Kidney (tissue), 13 donors: ENCODE measurements at regions not wholly inside any gene's neighbourhood (a gene's known extent, or its start where the extent isn't known, plus 50 kb on each side); places are given as distances from the start of the nearest gene placed in this dataset.
"Not testable (repeated sequence)": the region's sequence is repeated elsewhere in the genome, so short reads cannot be mapped to it uniquely, and the experiment has no call there.

Source experiments
- DNase-seq, 5 donors: peaks; one replicate each; pipeline ENCODE4 v3.0.0-alpha.2; 2013 to 2020
- FAIRE-seq: peaks from 2 replicates; lab custom pipeline; 2012; peaks lifted over from hg19 to GRCh38; lab: Jason Lieb, UNC
- H3K27ac ChIP-seq, 2 donors: one replicate each; pipeline ENCODE4 v1.7.0; 2013; ENCODE audit warnings: low read depth in 2 of 2, low read length in 2 of 2, inconsistent platforms in 1 of 2
- H3K27me3 ChIP-seq: one replicate; pipeline ENCODE4 v1.7.1; 2013; ENCODE audit warnings: low read length, inconsistent platforms; ENCODE audit not compliant: control insufficient read depth, insufficient read depth
- H3K36me3 ChIP-seq, 3 donors: one replicate each; pipeline versions ENCODE4 v1.7.0 to v1.7.1; 2013; ENCODE audit warnings: low read length in 3 of 3, control low read depth in 1 of 3, inconsistent platforms in 1 of 3; ENCODE audit not compliant: insufficient read depth in 3 of 3, control insufficient read depth in 2 of 3
- H3K4me1 ChIP-seq, 3 donors: one replicate each; pipeline versions ENCODE4 v1.7.0 to v1.7.1; 2013; ENCODE audit warnings: low read length in 3 of 3, inconsistent platforms in 1 of 3, low read depth in 1 of 3; ENCODE audit not compliant: control insufficient read depth in 2 of 3, insufficient read depth in 2 of 3
- H3K4me3 ChIP-seq, 3 donors: one replicate each; pipeline versions ENCODE4 v1.7.0 to v1.8.1; 2013; ENCODE audit warnings: low read length in 3 of 3, control low read depth in 1 of 3, inconsistent platforms in 1 of 3
- H3K9ac ChIP-seq, 3 donors: one replicate each; pipeline versions ENCODE4 v1.7.0 to v1.7.1; 2013; ENCODE audit warnings: low read length in 3 of 3, control low read depth in 1 of 3, inconsistent platforms in 1 of 3
- H3K9me3 ChIP-seq, 3 donors: one replicate each; pipeline versions ENCODE4 v1.7.0 to v1.7.1; 2013; ENCODE audit warnings: low read length in 3 of 3, control low read depth in 1 of 3, inconsistent platforms in 1 of 3; ENCODE audit not compliant: control insufficient read depth in 2 of 3, insufficient read depth in 1 of 3
- CTCF ChIP-seq: IDR thresholded peaks from 3 replicates; pipeline ENCODE4 v1.5.1; 2012; ENCODE audit warnings: mild to moderate bottlenecking, moderate library complexity, borderline replicate concordance; ENCODE audit not compliant: insufficient read depth; ENCODE audit errors: extremely low read depth
- intact Hi-C: fragments of 100-400 bp; cut with DNase I; formaldehyde crosslinking; loops from one replicate; pipeline ENCODE4 v1.11.1; 2022
- donor health status: control.
- donor health status: control.
- donor health status: control.
- donor health status: control.
- donor health status: control.
- donor health status: DM: yes; HTN: yes; CAD: no.
- donor health status: Normal renal cell carcinoma (clear cell type).

- no peak for TF ChIP-seq CTCF
- intact Hi-C loops, result no loop called here
- Histone ChIP-seq H3K27me3 (no peaks in the 10 kb centered on the region), H3K9me3 (no peaks in the 10 kb centered on the region), H3K9ac (no peak overlapping the region), H3K27ac (no peak overlapping the region), H3K36me3 (no peaks in the 10 kb centered on the region), H3K4me3 (no peak overlapping the region), H3K4me1 (no peaks in the 10 kb centered on the region)
- FAIRE-seq, result no peak
- DNase-seq, result no peak
Measured at GRCh38 chr11:114956566-114956965, 278.2 kb downstream of the NXPE2 start.

DNA sequence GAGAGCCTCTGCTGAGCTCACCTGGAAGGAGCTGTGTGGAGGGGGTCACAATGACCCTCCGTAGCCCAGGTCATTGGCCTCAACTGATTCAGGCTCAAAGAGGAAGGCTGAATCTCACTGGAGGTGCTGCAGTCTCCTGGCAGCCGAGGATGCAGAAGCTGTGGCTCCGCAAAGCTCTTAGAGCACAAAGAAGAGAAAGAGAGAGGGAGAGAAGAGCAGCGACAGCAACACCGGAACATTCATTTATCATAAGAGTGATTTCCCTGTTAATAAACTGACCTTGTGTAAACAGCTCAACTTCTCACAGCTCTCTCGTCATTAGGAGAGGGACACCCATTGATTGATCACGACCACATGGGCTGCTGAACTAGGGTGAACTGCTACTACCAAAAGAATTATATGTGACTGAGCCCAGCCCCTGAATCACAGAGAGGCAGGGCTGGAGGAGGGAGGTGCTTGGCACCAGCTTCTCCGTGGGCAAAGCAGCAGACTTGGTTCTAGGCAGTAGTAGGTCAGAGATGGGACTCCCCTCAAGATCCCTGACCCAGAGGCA is 281.7 kb downstream of the NXPE2 start:
- FAIRE-seq, result no peak
- Histone ChIP-seq H3K9me3 (no peaks in the 10 kb centered on the region), H3K36me3 (no peaks in the 10 kb centered on the region), H3K9ac (no peak overlapping the region), H3K27me3 (no peaks in the 10 kb centered on the region), H3K4me1 (no peaks in the 10 kb centered on the region), H3K4me3 (no peak overlapping the region), H3K27ac (no peak overlapping the region)
- no peak for TF ChIP-seq CTCF
- DNase-seq, result no peak
- intact Hi-C loops, result no loop called here

DNA sequence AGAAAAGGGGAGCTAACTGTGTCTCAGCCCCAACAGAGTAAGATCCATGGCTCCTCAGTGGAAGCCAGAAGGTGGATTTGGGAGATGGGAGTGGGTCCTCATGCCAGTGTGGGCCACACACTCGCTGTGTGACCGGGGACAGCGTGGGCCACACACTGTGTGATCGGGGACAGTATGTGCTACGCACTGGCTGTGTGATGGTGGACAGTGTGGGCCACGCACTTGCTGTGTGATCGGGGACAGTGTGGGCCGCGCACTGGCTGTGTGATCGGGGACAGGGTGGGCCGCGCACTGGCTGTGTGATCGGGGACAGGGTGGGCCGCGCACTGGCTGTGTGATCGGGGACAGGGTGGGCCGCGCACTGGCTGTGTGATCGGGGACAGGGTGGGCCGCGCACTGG is 282.5 kb downstream of the NXPE2 start:
- H3K9ac ChIP-seq, H3K4me1 ChIP-seq, FAIRE-seq, H3K4me3 ChIP-seq, H3K27ac ChIP-seq, H3K27me3 ChIP-seq, H3K36me3 ChIP-seq, intact Hi-C loops, H3K9me3 ChIP-seq, DNase-seq: not testable (repeated sequence)

GRCh38 chr11:114964676-114965214 is 286.4 kb downstream of the NXPE2 start:
- no peak for FAIRE-seq

More at GRCh38 chr11:114964676-114965214, 286.4 kb downstream of the NXPE2 start:
- Histone ChIP-seq H3K9ac (no peak overlapping the region), H3K27me3 (no peaks in the 10 kb centered on the region), H3K4me3 (no peak overlapping the region), H3K4me1 (peaks cover 0 to 3% (median 0%) of the 10 kb centered on the region in 3 donors), H3K27ac (no peak overlapping the region), H3K9me3 (no peaks in the 10 kb centered on the region), H3K36me3 (no peaks in the 10 kb centered on the region)
- TF ChIP-seq CTCF, result no peak
- intact Hi-C loops, result no loop called here
- DNase-seq, result no peak
